Body of pancreas (tissue), 1 donor: ENCODE measurements at regions not wholly inside any gene's neighbourhood (a gene's known extent, or its start where the extent isn't known, plus 50 kb on each side); places are given as distances from the start of the nearest gene placed in this dataset. TPM values are rescaled to one million over a fixed set of nuclear protein-coding genes. Genes with fewer than 3 reads are reported as not detected.

ENCODE experiments used
- small RNA-seq: library from RNA; depleted of rRNA; stranded (forward); fragments of <200 nt; gene quantifications from one replicate; pipeline ENCODE3, GENCODE V24; 2016

Small RNA genes lying in the stretch of these regions (small RNA-seq; reads per million reads assigned to genes)
- gene AC145350.3: not detected
